RWPE1 (cell line): ENCODE measurements at regions not wholly inside any gene's neighbourhood (a gene's known extent, or its start where the extent isn't known, plus 50 kb on each side); places are given as distances from the start of the nearest gene placed in this dataset.

Experiments
- CTCF ChIA-PET: fragments of 350-600 bp; sonication (Branson Sonifier 250); formaldehyde crosslinking; extraction: SDS; loops from one replicate; lab custom pipeline; 2021; lab: Yijun Ruan, JAX
- POLR2A ChIA-PET: fragments of 400-600 bp; formaldehyde crosslinking; extraction: SDS; loops from one replicate; lab custom pipeline; 2020; ENCODE audit warnings: antibody characterized with exemption; ENCODE audit not compliant: low non-redundant PET; lab: Yijun Ruan, JAX
- DNase-seq: peaks from one replicate; pipeline ENCODE4 v3.0.0; 2012; ENCODE audit warnings: low spot score
- H3K27ac ChIP-seq: fragments of 450-650 bp; 2 replicates; pipeline ENCODE4 v1.5.1; 2017
- CTCF ChIP-seq: fragments of 450-650 bp; conservative IDR thresholded peaks from 2 replicates; pipeline ENCODE4 v1.5.1; 2017; ENCODE audit warnings: low read depth, mild to moderate bottlenecking

GRCh38 chr1:87816646-87817045, 488.0 kb downstream of the LMO4 start:
- no peak for DNase-seq
- H3K27ac ChIP-seq = no peak overlapping the region
- ChIA-PET CTCF (no interaction called here), POLR2A (no interaction called here)
- TF ChIP-seq CTCF = no peak

- DNase-seq = no peak
- ChIA-PET CTCF (interaction anchor here (0.5 kb wide), 1 partner anchor 381 kb away, joined by 3 read pairs; no protein-coding TSS in a partner anchor), POLR2A (no interaction called here)
- no peak overlapping the region for H3K27ac ChIP-seq
- no peak for TF ChIP-seq CTCF
These were observed 492.1 kb downstream of the LMO4 start for GRCh38 chr1:87820668-87821334.

- POLR2A ChIA-PET = no interaction called here
- CTCF ChIA-PET = interaction anchor here (0.5 kb wide), 1 partner anchor 381 kb away, joined by 3 read pairs; no protein-coding TSS in a partner anchor
These were observed 492.6 kb downstream of the LMO4 start for GRCh38 chr1:87821335-87821697.

GRCh38 chr1:87826681-87827251, 498.1 kb downstream of the LMO4 start:
- CTCF ChIA-PET = no interaction called here
- H3K27ac ChIP-seq = no peak overlapping the region
- POLR2A ChIA-PET = no interaction called here
- DNase-seq = no peak
- no peak for TF ChIP-seq CTCF

More at GRCh38 chr1:87821335-87821697, 492.6 kb downstream of the LMO4 start:
- no peak for DNase-seq
- no peak overlapping the region for H3K27ac ChIP-seq
- no peak for TF ChIP-seq CTCF

GRCh38 chr1:87829360-87829759, 500.7 kb downstream of the LMO4 start:
- TF ChIP-seq CTCF = no peak

GRCh38 chr1:87830432-87830978, 501.8 kb downstream of the LMO4 start:
- no peak for TF ChIP-seq CTCF
- ChIA-PET CTCF (no interaction called here), POLR2A (no interaction called here)
- DNase-seq = no peak
- H3K27ac ChIP-seq = no peak overlapping the region

More at GRCh38 chr1:87829360-87829759, 500.7 kb downstream of the LMO4 start:
- POLR2A ChIA-PET = no interaction called here
- DNase-seq = no peak
- CTCF ChIA-PET = no interaction called here
- H3K27ac ChIP-seq = no peak overlapping the region
